ENCODE measurements at regions not wholly inside any gene's neighbourhood (a gene's known extent, or its start where the extent isn't known, plus 50 kb on each side); places are given as distances from the start of the nearest gene placed in this dataset.
"Not testable (repeated sequence)": the region's sequence is repeated elsewhere in the genome, so short reads cannot be mapped to it uniquely, and the experiment has no call there.

DNA sequence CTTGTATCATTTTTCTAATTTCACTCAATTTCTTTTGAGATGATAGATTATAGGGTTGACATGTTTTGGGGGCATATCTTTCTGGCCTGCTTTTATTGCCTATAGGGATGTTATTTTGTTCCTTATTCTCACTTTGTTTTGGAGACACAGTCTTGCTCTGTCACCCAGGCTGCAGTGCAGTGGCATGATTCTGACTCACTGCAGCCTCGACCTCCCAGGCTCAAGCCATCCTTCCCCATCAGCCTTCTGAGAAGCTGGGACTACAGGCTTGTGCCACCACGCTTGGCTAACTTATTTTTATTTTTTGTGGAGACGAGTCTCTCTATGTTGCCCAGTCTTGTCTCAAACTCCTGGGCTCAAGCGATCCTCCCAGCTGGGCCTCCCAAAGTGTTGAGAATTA lies 72.8 kb upstream of the FAN1 start:
- H3K36me3 ChIP-seq (ENCODE audit: low read depth, missing control alignments) = no peaks in the 10 kb centered on the region
- H3K4me1 ChIP-seq = no peaks in the 10 kb centered on the region
- no peaks in the 10 kb centered on the region for H3K27me3 ChIP-seq
- no peak overlapping the region for H3K27ac ChIP-seq
- H3K4me3 ChIP-seq = no peak overlapping the region
- intact Hi-C loops (cut with DNase I; ENCODE audit: low total_unique reads) = no loop called here
- no peaks in the 10 kb centered on the region for H3K9me3 ChIP-seq
- TF ChIP-seq, protein P1, sequence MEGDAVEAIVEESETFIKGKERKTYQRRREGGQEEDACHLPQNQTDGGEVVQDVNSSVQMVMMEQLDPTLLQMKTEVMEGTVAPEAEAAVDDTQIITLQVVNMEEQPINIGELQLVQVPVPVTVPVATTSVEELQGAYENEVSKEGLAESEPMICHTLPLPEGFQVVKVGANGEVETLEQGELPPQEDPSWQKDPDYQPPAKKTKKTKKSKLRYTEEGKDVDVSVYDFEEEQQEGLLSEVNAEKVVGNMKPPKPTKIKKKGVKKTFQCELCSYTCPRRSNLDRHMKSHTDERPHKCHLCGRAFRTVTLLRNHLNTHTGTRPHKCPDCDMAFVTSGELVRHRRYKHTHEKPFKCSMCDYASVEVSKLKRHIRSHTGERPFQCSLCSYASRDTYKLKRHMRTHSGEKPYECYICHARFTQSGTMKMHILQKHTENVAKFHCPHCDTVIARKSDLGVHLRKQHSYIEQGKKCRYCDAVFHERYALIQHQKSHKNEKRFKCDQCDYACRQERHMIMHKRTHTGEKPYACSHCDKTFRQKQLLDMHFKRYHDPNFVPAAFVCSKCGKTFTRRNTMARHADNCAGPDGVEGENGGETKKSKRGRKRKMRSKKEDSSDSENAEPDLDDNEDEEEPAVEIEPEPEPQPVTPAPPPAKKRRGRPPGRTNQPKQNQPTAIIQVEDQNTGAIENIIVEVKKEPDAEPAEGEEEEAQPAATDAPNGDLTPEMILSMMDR (IDR thresholded peaks at IDR 0.05) = no peak
- TF ChIP-seq POLR2A (IDR thresholded peaks at IDR 0.05) = no peak
- no peak for DNase-seq
- 92 to 98% methylated on average over 4 of the region's 4 CpGs for WGBS, 2 donors

DNA sequence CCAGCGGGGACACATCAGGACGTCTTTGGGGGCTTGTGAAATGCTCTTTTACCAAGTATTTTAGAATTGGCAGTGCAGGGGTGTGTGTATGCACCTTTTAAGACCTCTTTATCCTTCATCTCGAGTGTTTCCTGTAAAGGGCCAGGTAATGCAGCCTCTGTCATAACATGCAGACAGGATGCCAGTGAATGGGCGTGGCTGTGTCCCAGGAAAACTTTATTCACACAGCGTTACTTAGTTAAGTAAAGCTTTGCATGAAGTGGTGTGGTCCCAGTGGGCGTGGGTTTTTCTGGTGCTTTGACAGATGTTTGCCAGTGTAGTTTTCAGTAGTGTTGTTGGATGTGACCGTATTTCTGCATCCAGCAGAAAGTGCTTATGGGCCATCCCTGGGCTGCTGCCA lies 70.3 kb upstream of the FAN1 start:
- WGBS, 2 donors = 89 to 91% methylated on average over 7 of the region's 7 CpGs
- H3K36me3 ChIP-seq (ENCODE audit: low read depth, missing control alignments); H3K9me3 ChIP-seq; H3K27me3 ChIP-seq; DNase-seq; H3K27ac ChIP-seq; H3K4me3 ChIP-seq; H3K4me1 ChIP-seq; intact Hi-C loops (cut with DNase I; ENCODE audit: low total_unique reads): not testable (repeated sequence)

DNA sequence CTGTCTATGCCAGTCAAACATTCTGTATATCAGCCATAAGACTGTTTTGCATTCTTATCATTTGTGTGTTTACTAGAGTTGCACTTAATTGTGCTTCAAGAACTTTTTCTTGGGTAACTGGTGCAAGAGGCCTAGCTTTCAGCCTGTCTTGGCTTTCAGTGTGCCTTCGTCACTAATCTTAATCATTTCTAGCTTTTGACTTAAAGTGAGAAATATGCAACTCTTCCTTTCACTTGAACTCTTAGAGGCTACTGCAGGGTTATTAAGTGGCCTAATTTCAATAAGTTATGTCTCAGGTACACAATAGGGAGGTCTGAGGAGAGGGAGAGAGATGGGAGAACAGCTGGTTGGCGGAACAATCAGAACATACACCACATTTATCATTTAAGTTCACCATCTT lies 62.1 kb upstream of the FAN1 start:
- H3K4me1 ChIP-seq; DNase-seq; intact Hi-C loops (cut with DNase I; ENCODE audit: low total_unique reads); H3K9me3 ChIP-seq; H3K27me3 ChIP-seq; H3K36me3 ChIP-seq (ENCODE audit: low read depth, missing control alignments); H3K4me3 ChIP-seq; H3K27ac ChIP-seq: not testable (repeated sequence)
- WGBS, 2 donors = 92 to 94% methylated on average over 2 of the region's 2 CpGs

DNA sequence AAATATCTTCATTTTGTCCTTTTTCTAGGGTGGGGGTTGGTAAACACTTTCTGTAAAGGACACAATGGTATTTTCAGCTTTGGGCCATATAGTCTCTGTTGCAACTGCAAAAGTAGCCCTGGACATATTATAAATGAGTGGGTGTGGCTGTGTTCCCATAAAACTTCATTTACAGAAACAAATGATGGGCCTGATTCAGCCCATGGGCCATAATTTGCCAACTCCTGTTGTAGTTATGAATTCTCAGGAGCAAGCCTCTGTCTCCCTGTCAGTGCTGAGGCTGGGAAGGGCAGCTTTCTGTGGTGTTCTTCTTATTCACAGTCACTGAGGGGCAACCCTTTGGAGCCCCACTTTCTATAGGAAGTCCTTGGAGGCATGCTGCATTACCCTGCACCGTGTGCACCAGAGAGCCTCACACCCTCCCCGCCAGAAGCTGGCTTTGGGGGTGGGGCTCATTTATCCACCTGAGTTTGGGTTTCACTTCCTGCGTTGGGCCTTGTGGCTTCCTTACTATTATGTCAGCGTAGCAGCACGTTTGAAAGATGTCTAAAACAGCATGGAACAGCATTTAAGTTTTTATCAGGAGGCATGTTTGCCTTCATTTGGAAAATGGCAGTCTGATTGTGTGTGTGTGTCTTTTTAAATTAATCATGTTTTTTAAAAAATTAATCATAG lies 60.8 kb upstream of the FAN1 start:
- H3K4me3 ChIP-seq; H3K27me3 ChIP-seq; H3K4me1 ChIP-seq; H3K36me3 ChIP-seq (ENCODE audit: low read depth, missing control alignments); DNase-seq; intact Hi-C loops (cut with DNase I; ENCODE audit: low total_unique reads); H3K27ac ChIP-seq; H3K9me3 ChIP-seq: not testable (repeated sequence)
- 44 to 51% methylated on average over 4 to 5 of the region's 5 CpGs for WGBS, 2 donors

DNA sequence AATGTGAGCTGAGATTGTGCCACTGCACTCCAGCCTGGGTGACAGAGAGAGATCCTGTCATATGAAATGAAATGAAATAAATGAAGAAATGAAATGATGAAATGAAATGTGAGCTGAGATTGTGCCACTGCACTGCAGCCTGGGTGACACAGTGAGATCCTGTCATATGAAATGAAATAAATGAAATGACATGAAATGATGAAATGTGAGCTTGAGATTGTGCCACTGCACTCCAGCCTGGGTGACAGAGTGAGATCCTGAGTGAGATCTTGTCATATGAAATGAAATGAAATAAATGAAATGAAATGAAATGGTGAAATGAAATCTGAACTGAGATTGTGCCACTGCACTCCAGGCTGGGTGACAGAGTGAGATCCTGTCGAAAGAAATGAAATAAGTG lies 58.2 kb upstream of the FAN1 start:
- H3K4me1 ChIP-seq; intact Hi-C loops (cut with DNase I; ENCODE audit: low total_unique reads); H3K9me3 ChIP-seq; DNase-seq; H3K36me3 ChIP-seq (ENCODE audit: low read depth, missing control alignments); H3K27me3 ChIP-seq; H3K27ac ChIP-seq; H3K4me3 ChIP-seq: not testable (repeated sequence)
- 80 to 87% methylated on average over 1 of the region's 1 CpG for WGBS, 2 donors

Small RNA genes lying in the stretch of these regions (small RNA-seq; reads per million reads assigned to genes)
- gene RN7SL82P = 0 reads per million in 2 donors
